CD4-positive, alpha-beta T cell treated with Interleukin-6 for 4 hours (primary cell): ENCODE measurements at regions not wholly inside any gene's neighbourhood (a gene's known extent, or its start where the extent isn't known, plus 50 kb on each side); places are given as distances from the start of the nearest gene placed in this dataset.
"Not testable (repeated sequence)": the region's sequence is repeated elsewhere in the genome, so short reads cannot be mapped to it uniquely, and the experiment has no call there.

ENCODE experiments used
- DNase-seq: peaks from one replicate; pipeline ENCODE4 v3.0.0-alpha.2; 2020; ENCODE audit warnings: mixed read lengths

- DNase-seq = no peak
Observed at GRCh38 chr7:92972441-92972840, 136.1 kb upstream of the CDK6 start.

GRCh38 chr7:92969061-92969460 is 132.7 kb upstream of the CDK6 start:
- DNase-seq = no peak

GRCh38 chr7:92968502-92968901 is 132.1 kb upstream of the CDK6 start:
- DNase-seq = no peak

GRCh38 chr7:92967238-92967637 is 130.9 kb upstream of the CDK6 start:
- DNase-seq = no peak

GRCh38 chr7:92964141-92964540 is 127.8 kb upstream of the CDK6 start:
- no peak for DNase-seq

- DNase-seq = no peak
Observed at GRCh38 chr7:92963566-92963965, 127.2 kb upstream of the CDK6 start.

- DNase-seq = no peak
Observed at GRCh38 chr7:92961961-92962360, 125.6 kb upstream of the CDK6 start.

GRCh38 chr7:92956575-92956974 is 120.2 kb upstream of the CDK6 start:
- DNase-seq = no peak

- no peak for DNase-seq
Observed at GRCh38 chr7:92955081-92955480, 118.7 kb upstream of the CDK6 start.

- DNase-seq = no peak
Observed at GRCh38 chr7:92953657-92954056, 117.3 kb upstream of the CDK6 start.

- no peak for DNase-seq
Observed at GRCh38 chr7:92949748-92950147, 113.4 kb upstream of the CDK6 start.

- no peak for DNase-seq
Observed at GRCh38 chr7:92945840-92946239, 109.5 kb upstream of the CDK6 start.

GRCh38 chr7:92944633-92945032 is 108.3 kb upstream of the CDK6 start:
- no peak for DNase-seq

GRCh38 chr7:92942706-92943105 is 106.3 kb upstream of the CDK6 start:
- DNase-seq = not testable (repeated sequence)

- no peak for DNase-seq
Observed at GRCh38 chr7:92939666-92940360, 103.4 kb upstream of the CDK6 start.

- no peak for DNase-seq
Observed at GRCh38 chr7:92934096-92934495, 97.7 kb upstream of the CDK6 start.

- DNase-seq = no peak
Observed at GRCh38 chr7:92932450-92932849, 96.1 kb upstream of the CDK6 start.

GRCh38 chr7:92930404-92930803 is 94.0 kb upstream of the CDK6 start:
- no peak for DNase-seq

- no peak for DNase-seq
Observed at GRCh38 chr7:92926697-92927044, 90.3 kb upstream of the CDK6 start.

GRCh38 chr7:92925876-92926696 is 89.7 kb upstream of the CDK6 start:
- no peak for DNase-seq

- no peak for DNase-seq
Observed at GRCh38 chr7:92924800-92925199, 88.4 kb upstream of the CDK6 start.

GRCh38 chr7:92917230-92917629 is 80.9 kb upstream of the CDK6 start:
- no peak for DNase-seq

- DNase-seq = no peak
Observed at GRCh38 chr7:92916770-92917224, 80.4 kb upstream of the CDK6 start.

- no peak for DNase-seq
Observed at GRCh38 chr7:92915348-92915747, 79.0 kb upstream of the CDK6 start.

- no peak for DNase-seq
Observed at GRCh38 chr7:92914645-92915044, 78.3 kb upstream of the CDK6 start.
